GM19463 (cell line): ENCODE measurements at regions not wholly inside any gene's neighbourhood (a gene's known extent, or its start where the extent isn't known, plus 50 kb on each side); places are given as distances from the start of the nearest gene placed in this dataset.
"Not testable (repeated sequence)": the region's sequence is repeated elsewhere in the genome, so short reads cannot be mapped to it uniquely, and the experiment has no call there.

Source experiments
- ATAC-seq: cut with Tn5 transposase; IDR thresholded peaks from one replicate; pipeline ENCODE4 v1.9.1; 2021; ENCODE audit warnings: mild to moderate bottlenecking, moderate library complexity; ENCODE audit not compliant: unreplicated experiment

DNA sequence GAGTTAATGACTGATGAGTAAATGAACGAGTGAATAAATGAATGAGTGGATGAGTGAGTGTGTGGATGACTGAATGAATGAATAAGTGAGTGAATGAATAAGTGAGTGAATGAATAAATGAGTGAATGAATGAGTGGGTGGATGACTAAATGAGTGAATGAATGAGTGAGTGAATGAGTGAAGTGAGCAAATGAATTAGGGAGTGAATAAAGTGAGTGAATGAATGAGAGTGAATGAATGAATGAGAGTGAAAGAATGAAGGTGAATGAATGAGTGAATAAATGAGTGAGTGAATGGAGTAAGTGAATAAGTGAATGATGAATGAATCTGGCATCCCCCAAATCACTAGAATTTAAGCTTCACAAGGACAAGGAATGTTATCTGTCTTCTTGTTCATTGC, 1253.0 kb downstream of the TYW1 start:
- no peak for ATAC-seq

- ATAC-seq, result no peak
These were observed 1253.5 kb downstream of the TYW1 start for GRCh38 chr7:68250143-68250542.

DNA sequence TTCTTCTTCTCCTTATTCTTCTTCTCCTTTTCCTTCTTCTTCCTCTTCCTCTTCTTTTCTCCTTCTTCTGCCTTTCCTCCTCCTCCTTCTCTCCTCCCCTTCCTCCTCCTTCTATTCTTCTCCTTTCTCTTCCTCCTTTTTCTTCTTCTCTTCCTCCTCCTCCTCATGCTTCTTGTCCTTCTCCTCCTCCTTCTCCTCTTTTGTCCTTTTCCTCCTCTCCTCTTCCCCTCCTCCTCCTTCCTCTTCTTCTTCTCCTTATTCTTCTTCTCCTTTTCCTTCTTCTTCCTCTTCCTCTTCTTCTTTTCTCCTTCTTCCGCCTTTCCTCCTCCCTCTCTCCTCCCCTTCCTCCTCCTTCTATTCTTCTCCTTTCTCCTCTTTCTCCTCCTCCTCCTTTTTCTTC, 1258.2 kb downstream of the TYW1 start:
- ATAC-seq, result not testable (repeated sequence)

DNA sequence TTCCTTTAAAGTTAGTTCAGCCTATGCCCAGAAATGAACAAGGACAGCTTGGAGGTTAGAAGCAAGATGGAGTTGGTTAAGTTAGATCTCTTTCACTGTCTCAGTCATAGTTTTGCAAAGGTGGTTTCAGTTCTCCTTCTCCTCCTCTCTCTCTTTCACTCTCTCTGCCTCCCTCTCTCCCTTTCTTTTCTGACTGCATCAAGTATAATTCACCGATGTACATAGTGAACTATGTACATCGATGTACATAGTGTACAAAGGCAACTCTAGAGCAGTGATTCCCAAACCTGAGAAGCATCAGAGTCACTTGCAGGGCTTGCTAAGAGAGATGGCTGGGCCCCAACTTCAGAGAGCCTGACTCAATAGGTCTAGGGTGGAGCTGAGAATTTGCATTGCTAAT, 1259.7 kb downstream of the TYW1 start:
- no peak for ATAC-seq

- no peak for ATAC-seq
These were observed 1262.0 kb downstream of the TYW1 start for GRCh38 chr7:68258609-68259008.

GRCh38 chr7:68265258-68265657, 1268.6 kb downstream of the TYW1 start:
- no peak for ATAC-seq

DNA sequence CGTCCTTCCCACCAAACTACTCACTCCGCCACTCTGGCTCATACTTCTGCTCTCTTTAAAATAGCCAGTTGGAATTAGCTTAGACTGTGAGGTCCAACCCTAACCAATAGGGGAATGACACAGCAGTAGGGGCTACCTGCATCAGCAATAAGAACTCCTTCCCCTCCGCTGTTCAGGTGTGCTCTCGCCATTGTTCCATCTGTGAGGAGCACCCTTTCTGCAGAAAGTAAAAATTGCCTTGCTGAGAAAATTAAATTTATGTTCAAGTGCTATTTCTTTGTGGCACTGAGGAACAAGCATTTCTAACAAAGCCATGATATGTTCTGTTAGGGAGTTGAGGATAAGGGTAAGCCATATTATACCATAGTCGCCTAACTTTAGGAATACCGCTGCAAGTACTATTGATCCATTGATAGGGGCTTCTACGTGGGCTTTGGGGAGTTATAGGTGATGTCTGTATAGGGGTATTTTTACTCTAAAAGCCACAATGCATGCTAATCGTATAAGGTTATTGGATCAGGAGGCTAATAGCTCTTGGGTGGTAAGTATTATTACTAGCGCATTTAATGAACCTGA, 1269.5 kb downstream of the TYW1 start:
- ATAC-seq, result no peak

- ATAC-seq, result no peak
These were observed 1270.9 kb downstream of the TYW1 start for GRCh38 chr7:68267486-68267885.

DNA sequence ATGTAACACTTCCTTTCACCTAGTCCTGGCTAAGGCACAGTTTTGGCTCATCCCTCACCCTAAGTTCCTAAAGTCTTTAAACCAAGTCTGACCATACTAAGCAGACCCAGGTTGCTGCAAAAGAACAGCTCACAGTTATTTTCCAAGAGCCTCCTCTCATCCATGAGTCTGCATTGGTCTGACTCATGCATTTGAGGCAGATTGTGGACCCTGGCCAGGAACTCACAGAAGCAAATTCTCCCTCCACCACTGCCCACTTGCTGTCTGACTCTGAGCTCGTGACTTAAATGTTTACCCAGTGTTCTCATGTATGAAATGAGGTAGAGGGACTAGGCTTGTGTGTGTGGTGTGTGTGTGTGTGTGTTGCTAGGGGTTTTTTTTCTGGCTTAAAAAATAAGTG, 1272.8 kb downstream of the TYW1 start:
- no peak for ATAC-seq

GRCh38 chr7:68272507-68272906, 1275.9 kb downstream of the TYW1 start:
- no peak for ATAC-seq

DNA sequence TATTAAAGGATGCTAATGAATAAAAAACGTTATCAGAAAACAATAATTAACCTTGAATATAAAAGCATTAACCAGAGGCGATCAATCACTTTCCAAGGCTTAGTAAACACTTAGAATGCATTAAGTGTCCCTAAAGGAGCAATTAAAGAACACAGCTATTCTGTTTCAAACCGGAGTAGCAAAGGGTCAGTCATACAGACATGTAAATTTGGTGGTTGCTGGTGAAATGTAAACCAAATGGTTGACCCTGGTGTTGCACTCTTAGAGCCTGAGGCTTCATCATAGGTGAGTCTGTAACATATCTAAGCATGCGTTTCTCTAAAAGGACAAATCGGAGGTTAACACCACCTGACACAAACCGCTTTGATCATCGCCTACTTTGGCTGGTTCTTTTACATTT, 1280.1 kb downstream of the TYW1 start:
- no peak for ATAC-seq

DNA sequence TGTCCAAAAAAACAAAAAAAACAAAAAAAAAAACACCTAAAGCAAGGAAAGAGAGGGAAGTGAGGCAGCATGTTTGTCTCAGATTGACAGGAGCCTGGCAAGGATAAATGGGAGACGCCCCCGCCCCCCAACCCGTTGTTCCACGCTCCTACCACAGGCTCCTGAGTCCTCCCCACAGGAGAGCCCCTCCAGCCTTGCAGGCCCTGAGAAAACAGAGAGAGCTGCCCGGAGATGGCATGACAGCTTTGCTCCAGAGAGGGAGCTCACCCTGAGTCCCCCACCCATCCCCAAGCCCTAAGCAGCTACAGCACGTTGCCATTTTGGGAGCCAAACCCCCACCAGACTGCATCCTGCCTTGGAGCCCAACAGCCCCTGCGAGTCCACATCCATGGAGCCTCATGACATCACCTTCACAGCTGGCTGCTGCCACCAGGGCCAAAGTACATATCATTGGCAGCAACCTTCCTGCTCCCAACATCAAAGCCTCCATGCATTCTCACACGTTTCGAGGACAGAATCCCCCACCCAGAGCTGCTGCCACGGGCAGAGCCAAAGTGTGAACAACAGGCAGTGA, 1283.3 kb downstream of the TYW1 start:
- ATAC-seq, result no peak

DNA sequence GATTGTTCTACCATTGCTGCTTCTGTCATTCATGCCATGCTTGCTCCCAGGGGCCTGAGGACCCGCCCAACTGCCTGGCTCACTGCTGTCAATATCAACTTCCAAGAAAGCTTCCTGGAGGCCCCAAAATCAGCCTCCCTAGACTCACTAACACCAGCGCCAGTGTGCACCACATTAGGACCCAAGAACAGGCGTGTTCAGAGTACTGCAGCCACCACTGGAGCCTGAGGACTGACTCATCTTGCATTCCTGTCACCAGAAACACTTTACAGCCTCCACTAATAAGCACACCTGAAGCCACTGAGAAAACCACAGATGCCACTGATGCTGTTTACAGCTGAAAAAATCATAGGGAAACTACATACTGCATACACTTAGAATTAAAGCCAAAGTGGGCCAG, 1284.3 kb downstream of the TYW1 start:
- ATAC-seq, result no peak

DNA sequence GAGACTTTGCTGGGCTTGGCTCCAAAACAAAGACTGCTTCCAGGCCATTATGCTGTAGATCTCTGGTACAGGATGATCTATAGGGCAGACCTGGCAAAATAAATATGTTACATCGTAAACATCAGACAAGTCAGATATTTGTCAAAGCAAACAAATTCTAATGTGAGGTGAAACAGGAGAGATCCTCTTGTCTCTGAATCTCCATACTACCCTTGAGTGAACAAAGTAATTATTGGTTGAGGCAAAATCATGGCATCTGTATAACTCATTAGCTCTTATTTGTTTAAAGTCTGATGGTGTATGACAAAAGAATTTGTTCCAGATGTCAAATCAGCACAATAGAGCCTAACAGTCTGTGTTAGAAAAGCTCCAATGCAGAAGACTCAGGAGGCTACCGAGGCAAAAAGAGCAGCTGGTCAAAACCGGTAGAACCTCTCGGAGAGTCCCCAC, 1291.5 kb downstream of the TYW1 start:
- ATAC-seq, result no peak

GRCh38 chr7:68291710-68292109, 1295.1 kb downstream of the TYW1 start:
- no peak for ATAC-seq

DNA sequence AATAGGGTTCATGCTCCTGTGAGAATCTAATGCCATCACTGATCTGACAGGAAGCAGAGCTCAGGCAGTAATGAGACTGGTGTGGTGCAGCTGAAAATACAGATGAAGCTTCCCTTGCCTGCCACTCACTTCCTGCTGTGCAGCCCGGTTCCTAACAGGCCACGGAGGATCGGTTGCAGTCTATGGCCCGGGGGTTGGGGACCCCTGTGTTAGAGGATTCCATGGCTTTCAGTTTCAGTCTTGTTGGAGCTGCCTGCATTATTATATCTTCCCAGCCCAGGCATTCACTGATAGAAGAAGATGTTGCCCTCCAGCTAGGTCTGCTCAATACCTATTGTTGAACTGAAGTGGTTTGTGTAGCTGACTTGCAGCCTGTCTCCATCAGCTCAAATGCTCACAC, 1298.8 kb downstream of the TYW1 start:
- ATAC-seq, result no peak

GRCh38 chr7:68304536-68304935, 1293.7 kb upstream of the AUTS2 start:
- no peak for ATAC-seq

DNA sequence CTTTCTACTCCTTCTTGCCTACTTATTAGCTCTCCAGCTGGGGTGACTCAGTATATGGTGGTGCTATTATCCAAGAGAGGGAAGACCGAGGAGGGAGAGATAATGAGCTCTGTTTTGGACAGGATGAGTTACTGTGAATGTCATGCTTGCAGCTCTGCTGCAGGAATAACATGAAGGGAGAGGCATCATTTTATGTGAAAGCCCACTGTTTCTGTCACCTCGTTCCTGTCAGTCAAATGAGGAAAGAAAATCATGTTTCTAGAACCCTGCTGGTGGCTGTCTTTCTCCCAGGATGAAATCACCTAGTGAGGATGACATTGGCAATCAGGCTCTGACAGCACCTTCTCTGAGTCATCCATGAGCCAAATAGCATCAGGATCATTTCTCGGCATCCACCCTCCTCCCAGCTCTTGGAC, 1291.6 kb upstream of the AUTS2 start:
- ATAC-seq, result no peak

DNA sequence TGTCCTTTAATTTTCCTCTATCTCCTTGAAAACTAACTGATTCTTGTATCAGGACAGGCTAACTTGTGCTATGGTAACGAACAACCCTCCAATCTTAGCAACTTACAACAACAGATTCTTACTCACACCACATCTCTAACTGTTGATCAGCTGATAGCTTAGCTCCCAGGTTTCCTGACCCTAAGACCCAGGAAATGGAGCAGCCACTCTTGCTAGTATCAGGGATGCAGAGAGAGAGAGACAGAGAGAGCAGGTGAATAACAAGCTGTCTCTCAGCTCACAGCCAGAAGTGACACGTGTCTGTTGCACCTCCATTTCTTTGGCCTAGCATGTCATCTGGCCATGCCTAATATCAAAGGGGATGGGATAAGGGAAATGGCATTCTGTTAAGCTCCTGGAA, 1289.0 kb upstream of the AUTS2 start:
- ATAC-seq, result no peak

GRCh38 chr7:68309806-68310205, 1288.5 kb upstream of the AUTS2 start:
- ATAC-seq, result no peak

GRCh38 chr7:68311958-68312357, 1286.3 kb upstream of the AUTS2 start:
- no peak for ATAC-seq

DNA sequence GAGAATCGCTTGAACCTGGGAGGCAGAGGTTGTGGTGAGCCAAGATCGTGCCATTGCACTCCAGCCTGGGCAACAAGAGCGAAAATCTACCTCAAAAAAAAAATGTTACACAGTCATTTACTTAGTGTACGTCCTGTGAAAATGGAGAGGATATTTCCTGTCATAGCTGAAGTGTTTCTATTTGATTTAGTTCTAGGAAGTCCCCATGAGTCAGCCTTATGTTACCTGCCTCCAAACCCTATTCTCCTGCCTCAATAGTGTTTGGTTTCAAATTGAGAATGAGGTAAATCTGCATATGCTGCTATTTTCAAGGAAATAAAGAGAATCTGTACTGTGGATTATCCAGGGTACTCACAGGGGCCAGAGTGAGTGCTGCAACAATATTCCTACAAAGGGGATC, 1284.5 kb upstream of the AUTS2 start:
- ATAC-seq, result no peak

DNA sequence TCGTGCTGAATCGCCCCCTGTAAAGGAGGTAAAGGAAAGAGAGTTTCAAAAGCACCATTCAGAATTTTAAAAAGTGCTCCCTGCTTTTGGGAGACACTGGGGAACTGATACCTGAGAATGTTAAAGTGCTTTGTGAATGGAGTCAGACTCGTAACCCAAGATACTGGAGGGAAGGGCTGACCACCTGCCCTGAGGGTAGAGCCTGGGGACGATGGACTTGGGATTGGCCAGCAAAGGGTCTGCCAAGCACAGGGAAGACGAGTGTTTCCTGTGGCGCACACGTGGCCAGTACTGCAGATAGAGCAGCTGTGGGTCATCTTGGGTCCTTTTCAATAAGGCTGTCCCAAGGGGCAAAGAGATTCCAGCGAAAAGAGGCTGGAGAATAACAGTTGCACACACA, 1284.1 kb upstream of the AUTS2 start:
- no peak for ATAC-seq
